ENCODE measurements at regions not wholly inside any gene's neighbourhood (a gene's known extent, or its start where the extent isn't known, plus 50 kb on each side); places are given as distances from the start of the nearest gene placed in this dataset.

- H3K36me3 ChIP-seq (ENCODE audit: low read depth): no peaks in the 10 kb centered on the region
- WGBS, 2 experiments (ENCODE audit: low coverage in 1 of 2, low lambda C conversion rate in 2 of 2, missing lambda C conversion rate in 2 of 2): 10% methylated on average over 14 of the region's 14 CpGs
- H3K4me2 ChIP-seq (ENCODE audit: unreplicated experiment): peak overlapping the region; percentile 61
- no peaks in the 10 kb centered on the region for H3K9me2 ChIP-seq (ENCODE audit: insufficient read depth)
- no peaks in the 10 kb centered on the region for H3K9me3 ChIP-seq (ENCODE audit: low read depth)
- peaks cover 22% of the 10 kb centered on the region for H3K4me1 ChIP-seq (ENCODE audit: insufficient read depth)
- peak overlapping the region; percentile 31 for H3K4me3 ChIP-seq
- peak; percentile 90 for DNase-seq
- in situ Hi-C loops (cut with MboI): no loop called here
- H4K20me1 ChIP-seq (ENCODE audit: insufficient read depth): no peaks in the 10 kb centered on the region
- H3F3A ChIP-seq (ENCODE audit: insufficient read depth): peaks cover 39% of the 10 kb centered on the region
- peak overlapping the region; percentile 71 for H2AFZ ChIP-seq
- H3K27me3 ChIP-seq (replicated peaks; ENCODE audit: insufficient read depth): no peaks in the 10 kb centered on the region
- H3K79me2 ChIP-seq (ENCODE audit: insufficient read depth): no peaks in the 10 kb centered on the region
- peak overlapping the region; percentile 84 for H3K27ac ChIP-seq
- no peak for TF ChIP-seq EZH2 (IDR thresholded peaks at IDR 0.05; ENCODE audit: insufficient read depth, poor library complexity, severe bottlenecking)
- no peak for TF ChIP-seq EZH2phosphoT487 (IDR thresholded peaks at IDR 0.05; ENCODE audit: insufficient read depth, low read depth)
- H3K9ac ChIP-seq: peak overlapping the region; percentile 69
These were observed 275.5 kb upstream of the RUNX1 start for GRCh38 chr21:35324372-35325220.

DNA sequence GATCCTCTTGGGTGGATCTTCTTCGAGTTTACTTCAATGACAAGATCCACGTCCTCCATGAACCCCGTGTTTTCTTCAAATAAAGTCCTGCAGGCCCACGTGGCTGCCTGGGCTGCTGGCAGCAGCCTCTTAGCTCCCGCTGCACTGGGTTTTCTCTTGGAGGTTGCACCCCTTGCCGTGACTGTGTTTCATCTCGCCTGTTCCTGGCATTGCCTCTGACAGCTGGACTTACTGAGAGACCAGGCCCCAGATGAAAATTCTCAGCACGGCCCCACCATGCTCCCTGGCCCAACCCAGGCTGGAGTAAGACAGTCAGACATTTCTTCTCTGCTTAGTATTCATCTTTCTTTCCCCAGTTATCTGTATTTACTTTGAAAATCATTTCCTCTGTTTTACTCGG, 274.8 kb upstream of the RUNX1 start:
- in situ Hi-C loops (cut with MboI): no loop called here
- WGBS, 2 experiments (ENCODE audit: low coverage in 1 of 2, low lambda C conversion rate in 2 of 2, missing lambda C conversion rate in 2 of 2): 9 to 13% methylated on average over 9 of the region's 9 CpGs
- H3K9ac ChIP-seq: peak overlapping the region; percentile 69
- peak overlapping the region; percentile 61 for H3K4me2 ChIP-seq (ENCODE audit: unreplicated experiment)
- H3K36me3 ChIP-seq (ENCODE audit: low read depth): no peaks in the 10 kb centered on the region
- H3K27ac ChIP-seq: peak overlapping the region; percentile 84
- no peaks in the 10 kb centered on the region for H3K79me2 ChIP-seq (ENCODE audit: insufficient read depth)
- no peaks in the 10 kb centered on the region for H3K27me3 ChIP-seq (replicated peaks; ENCODE audit: insufficient read depth)
- peaks cover 22% of the 10 kb centered on the region for H3K4me1 ChIP-seq (ENCODE audit: insufficient read depth)
- H2AFZ ChIP-seq: peak overlapping the region; percentile 71
- peak overlapping the region; percentile 31; the same call in 1 of the 2 replicates for H3K4me3 ChIP-seq
- DNase-seq: peak; percentile 54
- H3K9me3 ChIP-seq (ENCODE audit: low read depth): no peaks in the 10 kb centered on the region
- H3F3A ChIP-seq (ENCODE audit: insufficient read depth): peaks cover 39% of the 10 kb centered on the region
- H4K20me1 ChIP-seq (ENCODE audit: insufficient read depth): no peaks in the 10 kb centered on the region
- TF ChIP-seq EZH2 (IDR thresholded peaks at IDR 0.05; ENCODE audit: insufficient read depth, poor library complexity, severe bottlenecking) (no peak), EZH2phosphoT487 (IDR thresholded peaks at IDR 0.05; ENCODE audit: insufficient read depth, low read depth) (no peak)
- no peaks in the 10 kb centered on the region for H3K9me2 ChIP-seq (ENCODE audit: insufficient read depth)

DNA sequence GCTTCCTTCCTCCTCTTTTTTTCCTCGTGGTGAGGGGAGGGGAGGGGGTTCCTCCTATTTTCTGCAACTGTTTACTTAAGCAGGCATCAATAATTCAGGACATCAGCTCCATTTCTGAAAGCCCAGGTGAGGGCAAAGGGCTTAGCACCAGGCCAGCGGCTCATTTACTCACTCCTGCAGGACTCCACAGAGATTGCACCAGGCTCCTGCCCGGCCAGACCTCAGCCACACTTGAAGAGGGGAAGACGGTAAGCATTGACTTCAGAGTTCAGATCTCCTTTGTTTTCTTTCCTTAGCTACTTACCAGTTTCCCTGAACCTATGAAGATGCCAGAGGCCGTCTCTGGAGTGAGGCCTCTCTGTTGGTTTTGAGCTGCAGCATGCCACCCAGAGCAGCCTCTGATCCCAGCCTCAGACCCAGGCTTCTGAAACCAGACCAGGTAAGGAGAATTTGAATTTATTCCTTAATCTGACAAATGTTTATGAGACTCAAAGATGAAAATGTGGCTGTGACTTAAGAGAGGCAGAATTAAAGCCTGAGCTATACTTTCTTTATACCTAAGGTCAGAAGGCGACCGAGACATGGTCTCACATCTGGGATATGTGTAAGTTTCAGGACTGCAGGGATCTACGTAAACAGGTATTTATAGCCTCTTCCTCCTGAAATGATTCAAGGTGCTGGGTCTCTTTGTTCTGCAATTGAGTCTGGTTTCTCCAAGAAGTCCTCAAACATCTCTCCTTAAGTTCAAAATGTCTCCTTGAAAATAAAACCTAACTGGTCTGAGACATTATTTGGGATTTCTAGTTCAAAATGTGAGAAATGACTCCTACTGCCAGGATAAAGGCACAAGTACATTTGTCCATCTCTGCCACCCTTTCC, 272.5 kb upstream of the RUNX1 start:
- TF ChIP-seq EZH2 (IDR thresholded peaks at IDR 0.05; ENCODE audit: insufficient read depth, poor library complexity, severe bottlenecking) (no peak), EZH2phosphoT487 (IDR thresholded peaks at IDR 0.05; ENCODE audit: insufficient read depth, low read depth) (no peak)
- H3K4me1 ChIP-seq (ENCODE audit: insufficient read depth): peaks cover 22% of the 10 kb centered on the region
- H3K9ac ChIP-seq: no peak overlapping the region
- no peaks in the 10 kb centered on the region for H3K27me3 ChIP-seq (replicated peaks; ENCODE audit: insufficient read depth)
- no peak overlapping the region for H3K27ac ChIP-seq
- WGBS, 2 experiments (ENCODE audit: low coverage in 1 of 2, low lambda C conversion rate in 2 of 2, missing lambda C conversion rate in 2 of 2): 68 to 82% methylated on average over 8 of the region's 8 CpGs
- no peaks in the 10 kb centered on the region for H3K9me3 ChIP-seq (ENCODE audit: low read depth)
- no peak overlapping the region for H3K4me2 ChIP-seq (ENCODE audit: unreplicated experiment)
- no peaks in the 10 kb centered on the region for H3K79me2 ChIP-seq (ENCODE audit: insufficient read depth)
- H3K36me3 ChIP-seq (ENCODE audit: low read depth): no peaks in the 10 kb centered on the region
- no peak overlapping the region for H3K4me3 ChIP-seq
- peaks cover 39% of the 10 kb centered on the region for H3F3A ChIP-seq (ENCODE audit: insufficient read depth)
- no peak overlapping the region for H2AFZ ChIP-seq
- H3K9me2 ChIP-seq (ENCODE audit: insufficient read depth): no peaks in the 10 kb centered on the region
- H4K20me1 ChIP-seq (ENCODE audit: insufficient read depth): no peaks in the 10 kb centered on the region
- in situ Hi-C loops (cut with MboI): no loop called here
- DNase-seq: no peak

- H3K27ac ChIP-seq: no peak overlapping the region
- no peaks in the 10 kb centered on the region for H3K79me2 ChIP-seq (ENCODE audit: insufficient read depth)
- H4K20me1 ChIP-seq (ENCODE audit: insufficient read depth): no peaks in the 10 kb centered on the region
- H3F3A ChIP-seq (ENCODE audit: insufficient read depth): peaks cover 22% of the 10 kb centered on the region
- in situ Hi-C loops (cut with MboI): no loop called here
- H3K4me3 ChIP-seq: no peak overlapping the region
- H3K9me2 ChIP-seq (ENCODE audit: insufficient read depth): no peaks in the 10 kb centered on the region
- H3K36me3 ChIP-seq (ENCODE audit: low read depth): no peaks in the 10 kb centered on the region
- no peaks in the 10 kb centered on the region for H3K9me3 ChIP-seq (ENCODE audit: low read depth)
- TF ChIP-seq EZH2 (IDR thresholded peaks at IDR 0.05; ENCODE audit: insufficient read depth, poor library complexity, severe bottlenecking) (no peak), EZH2phosphoT487 (IDR thresholded peaks at IDR 0.05; ENCODE audit: insufficient read depth, low read depth) (no peak)
- H3K27me3 ChIP-seq (replicated peaks; ENCODE audit: insufficient read depth): no peaks in the 10 kb centered on the region
- H2AFZ ChIP-seq: peak overlapping the region; percentile 58; the same call in 1 of the 2 replicates
- 35 to 42% methylated on average over 11 of the region's 11 CpGs for WGBS, 2 experiments (ENCODE audit: low coverage in 1 of 2, low lambda C conversion rate in 2 of 2, missing lambda C conversion rate in 2 of 2)
- H3K4me1 ChIP-seq (ENCODE audit: insufficient read depth): peaks cover 15% of the 10 kb centered on the region
- H3K4me2 ChIP-seq (ENCODE audit: unreplicated experiment): peak overlapping the region; percentile 46
- DNase-seq: peak; percentile 54
- H3K9ac ChIP-seq: no peak overlapping the region
These were observed 270.7 kb upstream of the RUNX1 start for GRCh38 chr21:35319684-35320283.
